K562 (cell line): ENCODE measurements at regions not wholly inside any gene's neighbourhood (a gene's known extent, or its start where the extent isn't known, plus 50 kb on each side); places are given as distances from the start of the nearest gene placed in this dataset.

ENCODE experiments used
- ATAC-seq: fragments of 200-7000 bp; cut with Tn5 transposase; 3 replicates; pipeline ENCODE4 v1.9.1; 2020; ENCODE audit warnings: moderate library complexity
- BruUV-seq: library from RNA; stranded (reverse); fragments of 400-500 nt; replicated peaks from 2 replicates; lab custom pipeline; 2021; lab: Mats Ljungman, UMichigan
- CTCF ChIA-PET: fragments of 300-600 bp; formaldehyde crosslinking; extraction: SDS; loops from one replicate; lab custom pipeline; 2021; ENCODE audit warnings: low intra/inter-chr PET ratio; lab: Yijun Ruan, JAX
- POLR2A ChIA-PET: fragments of 300-600, 350-650 bp; sonication (Branson Sonifier 250); formaldehyde crosslinking; extraction: SDS; loops from one replicate; lab custom pipeline; 2021; ENCODE audit warnings: antibody characterized with exemption, inconsistent platforms; lab: Yijun Ruan, JAX
- DNase-seq, 4 experiments: peaks; one replicate each; pipeline versions ENCODE4 v3.0.0 to v3.0.0-alpha.2; 2011 to 2018; ENCODE audit warnings: low spot score in 3 of 4, mixed read lengths in 3 of 4; ENCODE audit errors: extremely low read depth in 1 of 4
- FAIRE-seq: peaks from 2 replicates; lab custom pipeline; 2011; peaks lifted over from hg19 to GRCh38; lab: Jason Lieb, UNC
- H2AFZ ChIP-seq: 2 replicates; pipeline ENCODE4 v1.6.0; 2011; ENCODE audit warnings: low read depth, low read length, control low read depth, inconsistent platforms
- H3K27ac ChIP-seq: fragments of 200-600 bp; 3 replicates; pipeline ENCODE4 v1.8.0; 2011; ENCODE audit warnings: low read depth, mild to moderate bottlenecking, control low read depth, inconsistent platforms, low read length, moderate library complexity, mixed read lengths; ENCODE audit errors: extremely low read depth
- H3K27me3 ChIP-seq, 2 experiments: fragments of 300-600 bp in 1 of 2; 2 replicates in 1 of 2; 3 replicates in 1 of 2; pipeline versions ENCODE4 v1.6.0 to v1.8.0; 2011; ENCODE audit warnings: inconsistent platforms in 2 of 2, low read length in 2 of 2, mild to moderate bottlenecking in 1 of 2, mixed read lengths in 1 of 2, moderate library complexity in 1 of 2; ENCODE audit not compliant: control insufficient read depth in 2 of 2, insufficient read depth in 2 of 2
- H3K36me3 ChIP-seq: fragments of 300-600 bp; 3 replicates; pipeline ENCODE4 v1.8.0; 2011; ENCODE audit warnings: mild to moderate bottlenecking, low read length, inconsistent platforms; ENCODE audit not compliant: control insufficient read depth, insufficient read depth
- H3K4me1 ChIP-seq, 2 experiments: fragments of 200-600 bp in 1 of 2; replicated peaks in 1 of 2; 2 replicates in 1 of 2; 3 replicates in 1 of 2; pipeline versions ENCODE4 v1.5.1 to v1.8.0; 2011; ENCODE audit warnings: inconsistent platforms in 2 of 2, low read length in 2 of 2, mild to moderate bottlenecking in 1 of 2, mixed read lengths in 1 of 2, moderate library complexity in 1 of 2; ENCODE audit not compliant: control insufficient read depth in 2 of 2, insufficient read depth in 2 of 2
- H3K4me2 ChIP-seq: 2 replicates; pipeline ENCODE4 v1.6.1; 2011; ENCODE audit warnings: low read length, control low read depth, inconsistent platforms, mixed read lengths; ENCODE audit not compliant: insufficient read depth
- H3K4me3 ChIP-seq: fragments of 200-600 bp; sonication (generic), shearing (Covaris generic); 2 replicates; pipeline ENCODE4 v1.5.1; 2016; ENCODE audit warnings: control low read depth, inconsistent platforms
- H3K79me2 ChIP-seq: fragments of 200-600 bp; 3 replicates; pipeline ENCODE4 v1.8.0; 2011; ENCODE audit warnings: low read length, inconsistent platforms; ENCODE audit not compliant: control insufficient read depth, insufficient read depth
- H3K9ac ChIP-seq, 2 experiments: 2 replicates each; pipeline versions ENCODE4 v1.6.0 to v1.6.1; 2011; ENCODE audit warnings: low read depth in 2 of 2, low read length in 2 of 2, control low read depth in 1 of 2, inconsistent platforms in 1 of 2, mild to moderate bottlenecking in 1 of 2, mixed read lengths in 1 of 2; ENCODE audit not compliant: insufficient read depth in 1 of 2
- H3K9me1 ChIP-seq: one replicate; pipeline ENCODE4 v1.6.0; 2011; ENCODE audit warnings: inconsistent platforms, mild to moderate bottlenecking, low read length, moderate library complexity; ENCODE audit not compliant: control insufficient read depth, insufficient read depth
- H3K9me3 ChIP-seq: replicated peaks from 2 replicates; pipeline ENCODE4 v1.5.1; 2011; ENCODE audit warnings: low read depth, low read length, inconsistent platforms; ENCODE audit not compliant: control insufficient read depth, insufficient read depth
- H4K20me1 ChIP-seq: replicated peaks from 2 replicates; pipeline ENCODE4 v1.6.1; 2011; ENCODE audit warnings: low read length, inconsistent platforms, mixed read lengths; ENCODE audit not compliant: control insufficient read depth, insufficient read depth
- CBX5 ChIP-seq: IDR thresholded peaks from 2 replicates; pipeline ENCODE4 v1.6.1; 2014; ENCODE audit warnings: low read depth, borderline replicate concordance
- CHCHD3 ChIP-seq: fragments of 250-450 bp; sonication (Bioruptor Pico); IDR thresholded peaks from 2 replicates; pipeline ENCODE4 v2.1.2; 2022; ENCODE audit warnings: mild to moderate bottlenecking
- EWSR1 ChIP-seq: fragments of 450-650 bp; IDR thresholded peaks from 2 replicates; pipeline ENCODE4 v1.6.1; 2018; ENCODE audit warnings: borderline replicate concordance, mild to moderate bottlenecking, low read depth, moderate library complexity; ENCODE audit not compliant: partially characterized antibody
- FOXP1 ChIP-seq: sonication (generic); formaldehyde crosslinking; IDR thresholded peaks from 2 replicates; pipeline ENCODE4 v1.8.0; 2022; ENCODE audit warnings: mild to moderate bottlenecking, missing genetic modification reagents
- HNRNPH1 ChIP-seq: fragments of 200-400 bp; formaldehyde crosslinking; optimal IDR thresholded peaks from 2 replicates; pipeline ENCODE3; 2017; ENCODE audit warnings: low read depth, mild to moderate bottlenecking, low read length, moderate library complexity
- KDM1A ChIP-seq, 2 experiments: fragments of 450-650 bp; IDR thresholded peaks; 2 replicates each; pipeline ENCODE4 v1.6.1; 2016; ENCODE audit warnings: mild to moderate bottlenecking in 2 of 2
- MTA1 ChIP-seq: fragments of 450-650 bp; IDR thresholded peaks from 2 replicates; pipeline ENCODE4 v1.6.1; 2017; ENCODE audit warnings: borderline replicate concordance
- NFIX ChIP-seq: fragments of 250-450 bp; sonication (Bioruptor Pico); IDR thresholded peaks from 2 replicates; pipeline ENCODE4 v1.4.0; 2020; ENCODE audit warnings: low read depth, mild to moderate bottlenecking, moderate library complexity
- PRPF4 ChIP-seq: fragments of 200-400 bp; formaldehyde crosslinking; IDR thresholded peaks from one replicate; pipeline ENCODE4 v1.6.1; 2017; ENCODE audit warnings: low read length, low read depth, mild to moderate bottlenecking; ENCODE audit not compliant: insufficient read depth, poor library complexity, severe bottlenecking
- PTBP1 ChIP-seq: fragments of 200-400 bp; formaldehyde crosslinking; IDR thresholded peaks from 2 replicates; pipeline ENCODE4 v1.6.1; 2017; ENCODE audit warnings: low read depth, low read length
- TBP ChIP-seq: optimal IDR thresholded peaks from 2 replicates; pipeline ENCODE3; 2011; ENCODE audit warnings: low read depth, low read length, improper control_type of control experiment
- TRIM28 ChIP-seq: fragments of 450-650 bp; IDR thresholded peaks from 2 replicates; pipeline ENCODE4 v1.6.1; 2017
- YBX1 ChIP-seq: fragments of 450-650 bp; IDR thresholded peaks from 2 replicates; pipeline ENCODE4 v1.7.1; 2016; ENCODE audit warnings: mild to moderate bottlenecking
- ZNF165 ChIP-seq: fragments of 250-450 bp; sonication (Bioruptor Pico); IDR thresholded peaks from 2 replicates; pipeline ENCODE4 v1.4.0; 2020; ENCODE audit warnings: borderline replicate concordance
- WGBS: fragments of 100-300 bp; shearing (Covaris generic); methylation state at CpG from one replicate; pipeline ENCODE4 v1.1.6; 2016; ENCODE audit warnings: low coverage, mixed read lengths; ENCODE audit not compliant: insufficient coverage; ENCODE audit errors: missing lambda C conversion rate; 5-methylcytosine and 5-hydroxymethylcytosine counted together
- in situ Hi-C: fragments of 300-500 bp; cut with MboI; formaldehyde crosslinking; loops from 4 replicates; pipeline ENCODE4 v1.15.0; 2018; ENCODE audit warnings: inconsistent platforms, mixed read lengths
- intact Hi-C: fragments of 100-400 bp; cut with micrococcal nuclease; formaldehyde crosslinking; loops from 2 replicates; pipeline ENCODE4 v1.14.2; 2022
- TF ChIP-seq, protein P1 (sequence below): fragments of 250-450 bp; sonication (Bioruptor Pico); IDR thresholded peaks from 2 replicates; pipeline ENCODE4 v1.5.0; 2022; ENCODE audit warnings: mild to moderate bottlenecking
- TF ChIP-seq, protein P2 (sequence below): fragments of 450-650 bp; formaldehyde crosslinking; IDR thresholded peaks from 2 replicates; pipeline ENCODE4 v1.4.0; 2020; ENCODE audit warnings: mild to moderate bottlenecking, mixed read lengths
- TF ChIP-seq, protein P3 (sequence below), 3 experiments: fragments of 200-800 bp in 1 of 3; sonication (Bioruptor generic) in 1 of 3; sonication (generic) in 1 of 3; formaldehyde crosslinking in 1 of 3; IDR thresholded peaks; 2 replicates each; pipeline versions ENCODE4 v1.6.1 to v1.8.0; 2016 to 2022; ENCODE audit warnings: mild to moderate bottlenecking in 2 of 3, missing compliant biosample characterization in 2 of 3, missing genetic modification characterization in 2 of 3, missing genetic modification reagents in 1 of 3
- TF ChIP-seq, protein P4 (sequence below): sonication (generic); formaldehyde crosslinking; IDR thresholded peaks from 2 replicates; pipeline ENCODE4 v1.8.1; 2023; ENCODE audit warnings: mild to moderate bottlenecking, missing genetic modification reagents

DNA sequence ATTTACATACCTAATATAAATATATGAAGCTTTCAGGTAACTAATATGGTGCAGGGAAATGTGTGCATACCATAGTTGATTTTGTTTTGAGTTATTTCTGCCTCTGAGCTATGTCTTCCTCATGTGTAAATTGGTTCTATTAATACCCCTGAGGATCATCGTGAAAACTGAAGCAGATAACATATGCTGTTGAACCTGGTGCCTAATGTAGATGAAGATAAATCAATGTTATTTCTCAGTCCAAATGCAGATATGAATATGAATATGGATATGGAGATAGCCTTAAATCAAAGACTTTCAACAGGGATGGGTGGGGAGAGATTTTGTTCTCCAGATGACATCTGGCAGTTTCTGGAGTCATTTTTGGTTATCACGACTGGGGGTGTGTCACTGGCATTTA is 122.3 kb upstream of the ANKRD30A start:
- H3K4me2 ChIP-seq = no peak overlapping the region
- no peaks in the 10 kb centered on the region for H4K20me1 ChIP-seq
- no peaks in the 10 kb centered on the region for H3K4me1 ChIP-seq
- H3K27me3 ChIP-seq = no peaks in the 10 kb centered on the region
- in situ Hi-C loops (no loop called here), intact Hi-C loops (no loop called here)
- no peak overlapping the region for H3K4me3 ChIP-seq
- POLR2A ChIA-PET = no interaction called here
- H3K36me3 ChIP-seq = no peaks in the 10 kb centered on the region
- DNase-seq = no peak
- no peak overlapping the region for H3K27ac ChIP-seq
- no peaks in the 10 kb centered on the region for H3K79me2 ChIP-seq
- H3K9ac ChIP-seq = no peak overlapping the region
- no peak for FAIRE-seq
- 0% methylated on average over 2 of the region's 2 CpGs for WGBS
- no peak overlapping the region for H2AFZ ChIP-seq
- TF ChIP-seq TRIM28 = no peak
- no peak for TF ChIP-seq NFIX (CRISPR knock-in tag)
- TF ChIP-seq ZNF165 = no peak
- no peak for TF ChIP-seq EWSR1
- no peak for TF ChIP-seq PRPF4
- TF ChIP-seq KDM1A (IDR thresholded peaks at IDR 0.05) = no peak
- no peak for TF ChIP-seq CHCHD3 (CRISPR knock-in tag)
- TF ChIP-seq FOXP1 (CRISPR knock-in tag) = no peak
- no peak for TF ChIP-seq CBX5
- TF ChIP-seq, protein P1, sequence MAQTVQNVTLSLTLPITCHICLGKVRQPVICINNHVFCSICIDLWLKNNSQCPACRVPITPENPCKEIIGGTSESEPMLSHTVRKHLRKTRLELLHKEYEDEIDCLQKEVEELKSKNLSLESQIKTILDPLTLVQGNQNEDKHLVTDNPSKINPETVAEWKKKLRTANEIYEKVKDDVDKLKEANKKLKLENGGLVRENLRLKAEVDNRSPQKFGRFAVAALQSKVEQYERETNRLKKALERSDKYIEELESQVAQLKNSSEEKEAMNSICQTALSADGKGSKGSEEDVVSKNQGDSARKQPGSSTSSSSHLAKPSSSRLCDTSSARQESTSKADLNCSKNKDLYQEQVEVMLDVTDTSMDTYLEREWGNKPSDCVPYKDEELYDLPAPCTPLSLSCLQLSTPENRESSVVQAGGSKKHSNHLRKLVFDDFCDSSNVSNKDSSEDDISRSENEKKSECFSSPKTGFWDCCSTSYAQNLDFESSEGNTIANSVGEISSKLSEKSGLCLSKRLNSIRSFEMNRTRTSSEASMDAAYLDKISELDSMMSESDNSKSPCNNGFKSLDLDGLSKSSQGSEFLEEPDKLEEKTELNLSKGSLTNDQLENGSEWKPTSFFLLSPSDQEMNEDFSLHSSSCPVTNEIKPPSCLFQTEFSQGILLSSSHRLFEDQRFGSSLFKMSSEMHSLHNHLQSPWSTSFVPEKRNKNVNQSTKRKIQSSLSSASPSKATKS (CRISPR knock-in tag) = no peak
- TF ChIP-seq YBX1 = no peak
- no peak for TF ChIP-seq TBP
- TF ChIP-seq, protein P2, sequence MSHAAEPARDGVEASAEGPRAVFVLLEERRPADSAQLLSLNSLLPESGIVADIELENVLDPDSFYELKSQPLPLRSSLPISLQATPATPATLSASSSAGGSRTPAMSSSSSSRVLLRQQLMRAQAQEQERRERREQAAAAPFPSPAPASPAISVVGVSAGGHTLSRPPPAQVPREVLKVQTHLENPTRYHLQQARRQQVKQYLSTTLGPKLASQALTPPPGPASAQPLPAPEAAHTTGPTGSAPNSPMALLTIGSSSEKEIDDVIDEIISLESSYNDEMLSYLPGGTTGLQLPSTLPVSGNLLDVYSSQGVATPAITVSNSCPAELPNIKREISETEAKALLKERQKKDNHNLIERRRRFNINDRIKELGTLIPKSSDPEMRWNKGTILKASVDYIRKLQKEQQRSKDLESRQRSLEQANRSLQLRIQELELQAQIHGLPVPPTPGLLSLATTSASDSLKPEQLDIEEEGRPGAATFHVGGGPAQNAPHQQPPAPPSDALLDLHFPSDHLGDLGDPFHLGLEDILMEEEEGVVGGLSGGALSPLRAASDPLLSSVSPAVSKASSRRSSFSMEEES = no peak
- no peak for TF ChIP-seq HNRNPH1
- no peak for TF ChIP-seq MTA1
- TF ChIP-seq, protein P3, sequence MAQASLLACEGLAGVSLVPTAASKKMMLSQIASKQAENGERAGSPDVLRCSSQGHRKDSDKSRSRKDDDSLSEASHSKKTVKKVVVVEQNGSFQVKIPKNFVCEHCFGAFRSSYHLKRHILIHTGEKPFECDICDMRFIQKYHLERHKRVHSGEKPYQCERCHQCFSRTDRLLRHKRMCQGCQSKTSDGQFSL (CRISPR knock-in tag; IDR thresholded peaks at IDR 0.05) = no peak
- TF ChIP-seq, protein P3 (tag; IDR thresholded peaks at IDR 0.05) = no peak
- TF ChIP-seq, protein P4, sequence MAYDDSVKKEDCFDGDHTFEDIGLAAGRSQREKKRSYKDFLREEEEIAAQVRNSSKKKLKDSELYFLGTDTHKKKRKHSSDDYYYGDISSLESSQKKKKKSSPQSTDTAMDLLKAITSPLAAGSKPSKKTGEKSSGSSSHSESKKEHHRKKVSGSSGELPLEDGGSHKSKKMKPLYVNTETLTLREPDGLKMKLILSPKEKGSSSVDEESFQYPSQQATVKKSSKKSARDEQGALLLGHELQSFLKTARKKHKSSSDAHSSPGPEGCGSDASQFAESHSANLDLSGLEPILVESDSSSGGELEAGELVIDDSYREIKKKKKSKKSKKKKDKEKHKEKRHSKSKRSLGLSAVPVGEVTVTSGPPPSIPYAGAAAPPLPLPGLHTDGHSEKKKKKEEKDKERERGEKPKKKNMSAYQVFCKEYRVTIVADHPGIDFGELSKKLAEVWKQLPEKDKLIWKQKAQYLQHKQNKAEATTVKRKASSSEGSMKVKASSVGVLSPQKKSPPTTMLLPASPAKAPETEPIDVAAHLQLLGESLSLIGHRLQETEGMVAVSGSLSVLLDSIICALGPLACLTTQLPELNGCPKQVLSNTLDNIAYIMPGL (CRISPR knock-in tag) = no peak
- no peak for TF ChIP-seq PTBP1
- no peak for ATAC-seq
- no TSS peak for BruUV-seq
- H3K9me3 ChIP-seq = no peaks in the 10 kb centered on the region
- CTCF ChIA-PET = no interaction called here
- no peaks in the 10 kb centered on the region for H3K9me1 ChIP-seq
